ENCODE measurements at regions not wholly inside any gene's neighbourhood (a gene's known extent, or its start where the extent isn't known, plus 50 kb on each side); places are given as distances from the start of the nearest gene placed in this dataset.
"Not testable (repeated sequence)": the region's sequence is repeated elsewhere in the genome, so short reads cannot be mapped to it uniquely, and the experiment has no call there.

- no peak overlapping the region for H2AFZ ChIP-seq (ENCODE audit: low read depth, low read length, severe bottlenecking)
- no peaks in the 10 kb centered on the region for H3K79me2 ChIP-seq (ENCODE audit: insufficient read depth, low read length)
- no peak overlapping the region for H3K9ac ChIP-seq (ENCODE audit: low read length)
- no peaks in the 10 kb centered on the region for H4K20me1 ChIP-seq (ENCODE audit: low read depth, low read length)
- no peaks in the 10 kb centered on the region for H3F3A ChIP-seq (ENCODE audit: insufficient read depth)
- no peaks in the 10 kb centered on the region for H3K9me3 ChIP-seq (ENCODE audit: insufficient read depth, low read length)
- H3K36me3 ChIP-seq (ENCODE audit: low read length): no peaks in the 10 kb centered on the region
- H3K27ac ChIP-seq (ENCODE audit: low read depth, low read length): no peak overlapping the region
- H3K9me2 ChIP-seq (replicated peaks; ENCODE audit: insufficient read depth, low read length): no peaks in the 10 kb centered on the region
- TF ChIP-seq EZH2phosphoT487 (conservative IDR thresholded peaks at IDR 0.05; ENCODE audit: low read length): no peak
- TF ChIP-seq CTCF (IDR thresholded peaks at IDR 0.05; ENCODE audit: insufficient read depth, low read length, poor library complexity, severe bottlenecking): no peak
- no peak overlapping the region for H3K4me3 ChIP-seq (ENCODE audit: insufficient read depth, low read length, poor library complexity, severe bottlenecking)
- no peak overlapping the region for H3K4me2 ChIP-seq (ENCODE audit: low read depth, low read length, poor library complexity, severe bottlenecking)
- H3K27me3 ChIP-seq (ENCODE audit: low read length): no peaks in the 10 kb centered on the region
Measured at GRCh38 chr6:28634761-28635546, 109.3 kb downstream of the GPX5 start.

- H3F3A ChIP-seq (ENCODE audit: insufficient read depth): no peaks in the 10 kb centered on the region
- no peaks in the 10 kb centered on the region for H3K9me2 ChIP-seq (replicated peaks; ENCODE audit: insufficient read depth, low read length)
- H2AFZ ChIP-seq (ENCODE audit: low read depth, low read length, severe bottlenecking): no peak overlapping the region
- H4K20me1 ChIP-seq (ENCODE audit: low read depth, low read length): no peaks in the 10 kb centered on the region
- no peak overlapping the region for H3K27ac ChIP-seq (ENCODE audit: low read depth, low read length)
- H3K9ac ChIP-seq (ENCODE audit: low read length): no peak overlapping the region
- TF ChIP-seq EZH2phosphoT487 (conservative IDR thresholded peaks at IDR 0.05; ENCODE audit: low read length) (no peak), CTCF (IDR thresholded peaks at IDR 0.05; ENCODE audit: insufficient read depth, low read length, poor library complexity, severe bottlenecking) (no peak)
- no peak overlapping the region for H3K4me3 ChIP-seq (ENCODE audit: insufficient read depth, low read length, poor library complexity, severe bottlenecking)
- H3K9me3 ChIP-seq (ENCODE audit: insufficient read depth, low read length): no peaks in the 10 kb centered on the region
- no peak overlapping the region for H3K4me2 ChIP-seq (ENCODE audit: low read depth, low read length, poor library complexity, severe bottlenecking)
- no peaks in the 10 kb centered on the region for H3K36me3 ChIP-seq (ENCODE audit: low read length)
- no peaks in the 10 kb centered on the region for H3K27me3 ChIP-seq (ENCODE audit: low read length)
- no peaks in the 10 kb centered on the region for H3K79me2 ChIP-seq (ENCODE audit: insufficient read depth, low read length)
Measured at GRCh38 chr6:28635547-28636158, 110.0 kb downstream of the GPX5 start.

DNA sequence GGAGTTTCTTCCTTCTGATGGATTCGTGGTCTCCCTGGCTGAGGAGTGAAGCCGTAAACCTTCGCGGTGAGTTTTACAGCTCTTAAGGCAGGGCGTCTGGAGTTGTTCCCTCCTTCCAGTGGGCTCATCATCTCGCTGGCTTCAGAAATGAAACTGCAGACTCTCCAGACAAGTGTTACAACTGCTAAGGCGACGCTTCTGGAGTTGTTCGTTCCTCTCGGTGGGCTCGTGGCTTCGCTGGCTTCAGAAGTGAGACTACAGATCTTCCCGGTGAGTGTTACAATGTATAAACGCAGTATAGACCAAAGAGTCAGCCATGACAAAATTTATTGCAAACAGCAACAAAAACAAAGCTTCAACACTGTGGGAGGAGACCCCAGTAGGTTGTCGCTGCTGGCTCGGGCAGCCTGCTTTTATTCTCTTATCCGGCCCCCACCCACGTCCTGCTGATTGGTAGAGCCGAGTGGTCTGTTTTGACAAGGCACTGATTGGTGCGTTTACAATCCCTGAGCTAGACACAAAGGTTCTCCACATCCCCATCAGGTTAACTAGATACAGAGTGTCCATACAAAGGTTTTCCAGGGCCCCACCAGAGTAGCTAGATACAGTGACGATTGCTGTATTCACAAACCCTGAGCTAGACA is 113.2 kb downstream of the GPX5 start:
- TF ChIP-seq CTCF (IDR thresholded peaks at IDR 0.05; ENCODE audit: insufficient read depth, low read length, poor library complexity, severe bottlenecking) (no peak), EZH2phosphoT487 (conservative IDR thresholded peaks at IDR 0.05; ENCODE audit: low read length) (no peak)
- H3F3A ChIP-seq (ENCODE audit: insufficient read depth): no peaks in the 10 kb centered on the region
- H3K79me2 ChIP-seq (ENCODE audit: insufficient read depth, low read length): no peaks in the 10 kb centered on the region
- H3K27me3 ChIP-seq (ENCODE audit: low read length): no peaks in the 10 kb centered on the region
- H4K20me1 ChIP-seq (ENCODE audit: low read depth, low read length): no peaks in the 10 kb centered on the region
- H3K4me2 ChIP-seq (ENCODE audit: low read depth, low read length, poor library complexity, severe bottlenecking): no peak overlapping the region
- no peak overlapping the region for H3K4me3 ChIP-seq (ENCODE audit: insufficient read depth, low read length, poor library complexity, severe bottlenecking)
- H3K9me2 ChIP-seq (replicated peaks; ENCODE audit: insufficient read depth, low read length): no peaks in the 10 kb centered on the region
- H3K9ac ChIP-seq (ENCODE audit: low read length): no peak overlapping the region
- no peak overlapping the region for H2AFZ ChIP-seq (ENCODE audit: low read depth, low read length, severe bottlenecking)
- no peaks in the 10 kb centered on the region for H3K36me3 ChIP-seq (ENCODE audit: low read length)
- no peak overlapping the region for H3K27ac ChIP-seq (ENCODE audit: low read depth, low read length)
- no peaks in the 10 kb centered on the region for H3K9me3 ChIP-seq (ENCODE audit: insufficient read depth, low read length)

DNA sequence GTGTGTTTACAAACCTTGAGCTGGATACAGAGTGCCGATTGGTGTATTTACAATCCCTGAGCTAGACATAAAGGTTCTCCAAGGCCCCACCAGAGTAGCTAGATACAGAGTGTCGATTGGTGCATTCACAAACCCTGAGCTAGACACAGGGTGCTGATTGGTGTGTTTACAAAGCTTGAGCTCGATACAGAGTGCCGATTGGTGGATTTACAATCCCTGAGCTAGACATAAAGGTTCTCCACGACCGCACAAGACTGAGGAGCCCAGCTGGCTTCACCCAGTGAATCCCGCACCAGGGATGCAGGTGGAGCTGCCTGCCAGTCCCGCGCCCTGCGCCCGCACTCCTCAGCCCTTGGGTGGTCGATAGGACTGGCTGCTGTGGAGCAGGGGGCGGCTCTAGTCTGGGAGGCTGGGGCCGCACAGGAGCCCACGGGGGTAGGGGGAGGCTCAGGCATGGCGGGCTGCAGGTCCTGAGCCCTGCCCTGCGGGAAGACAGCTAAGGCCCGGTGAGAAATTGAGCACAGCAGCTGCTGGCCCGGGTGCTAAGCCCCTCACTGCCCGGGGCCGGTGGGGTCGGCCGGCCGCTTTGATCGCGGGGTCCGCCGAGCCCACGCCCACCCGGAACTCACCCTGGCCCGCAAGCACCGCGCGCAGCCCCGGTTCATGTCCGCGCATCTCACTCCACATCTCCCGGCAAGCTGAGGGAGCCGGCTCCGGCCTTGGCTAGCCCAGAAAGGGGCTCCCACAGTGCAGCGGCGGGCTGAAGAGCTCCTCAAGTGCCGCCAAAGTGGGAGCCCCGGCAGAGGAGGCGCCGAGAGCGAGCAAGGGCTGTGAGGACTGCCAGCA is 114.0 kb downstream of the GPX5 start:
- not testable (repeated sequence) for H3K9ac ChIP-seq (ENCODE audit: low read length); H3K9me2 ChIP-seq (replicated peaks; ENCODE audit: insufficient read depth, low read length); H3F3A ChIP-seq (ENCODE audit: insufficient read depth); H2AFZ ChIP-seq (ENCODE audit: low read depth, low read length, severe bottlenecking); H3K9me3 ChIP-seq (ENCODE audit: insufficient read depth, low read length); H3K79me2 ChIP-seq (ENCODE audit: insufficient read depth, low read length); H3K27me3 ChIP-seq (ENCODE audit: low read length); H3K36me3 ChIP-seq (ENCODE audit: low read length); H4K20me1 ChIP-seq (ENCODE audit: low read depth, low read length); H3K4me2 ChIP-seq (ENCODE audit: low read depth, low read length, poor library complexity, severe bottlenecking); H3K27ac ChIP-seq (ENCODE audit: low read depth, low read length); H3K4me3 ChIP-seq (ENCODE audit: insufficient read depth, low read length, poor library complexity, severe bottlenecking)
